IPS DF 6.9 (cell line): ENCODE measurements at regions not wholly inside any gene's neighbourhood (a gene's known extent, or its start where the extent isn't known, plus 50 kb on each side); places are given as distances from the start of the nearest gene placed in this dataset.

Source experiments
- DNase-seq: peaks from one replicate; pipeline ENCODE4 v3.0.0-alpha.2; 2013; ENCODE audit warnings: low read depth, low spot score
- H3K27ac ChIP-seq: one replicate; pipeline ENCODE4 v1.5.1; 2013; ENCODE audit warnings: low read length, control low read depth
- H3K27me3 ChIP-seq: 2 replicates; pipeline ENCODE4 v1.6.1; 2013; ENCODE audit warnings: mild to moderate bottlenecking, low read length; ENCODE audit not compliant: control insufficient read depth, insufficient read depth
- H3K36me3 ChIP-seq: 2 replicates; pipeline ENCODE4 v1.6.1; 2013; ENCODE audit warnings: low read length; ENCODE audit not compliant: control insufficient read depth, insufficient read depth
- H3K4me1 ChIP-seq: 2 replicates; pipeline ENCODE4 v1.6.1; 2013; ENCODE audit warnings: low read length; ENCODE audit not compliant: control insufficient read depth, insufficient read depth
- H3K4me3 ChIP-seq: 2 replicates; pipeline ENCODE4 v1.5.1; 2013; ENCODE audit warnings: mild to moderate bottlenecking, low read length
- H3K9me3 ChIP-seq: 2 replicates; pipeline ENCODE4 v1.6.1; 2013; ENCODE audit warnings: low read length, inconsistent platforms; ENCODE audit not compliant: control insufficient read depth, insufficient read depth
- WGBS: extraction: QIAGEN DNeasy Blood & Tissue Kit; methylation state at CpG from one replicate; pipeline ENCODE4 v1.1.7; 2013; ENCODE audit warnings: mixed read lengths, missing lambda C conversion rate; ENCODE audit not compliant: insufficient read length, insufficient coverage; 5-methylcytosine and 5-hydroxymethylcytosine counted together

GRCh38 chr2:52467189-52467588 is 1300.4 kb upstream of the CHAC2 start:
- Histone ChIP-seq H3K27ac (no peak overlapping the region), H3K9me3 (no peaks in the 10 kb centered on the region), H3K4me3 (no peak overlapping the region), H3K27me3 (no peaks in the 10 kb centered on the region), H3K4me1 (no peaks in the 10 kb centered on the region), H3K36me3 (no peaks in the 10 kb centered on the region)
- no CpG with 5 or more reads among the region's 2 CpGs for WGBS
- DNase-seq, result no peak

- Histone ChIP-seq H3K9me3 (no peaks in the 10 kb centered on the region), H3K4me1 (no peaks in the 10 kb centered on the region)
Measured at GRCh38 chr2:52465287-52465686, 1302.3 kb upstream of the CHAC2 start.

GRCh38 chr2:52463457-52463856 is 1304.1 kb upstream of the CHAC2 start:
- Histone ChIP-seq H3K4me3 (no peak overlapping the region), H3K36me3 (no peaks in the 10 kb centered on the region), H3K27ac (no peak overlapping the region), H3K4me1 (no peaks in the 10 kb centered on the region), H3K27me3 (no peaks in the 10 kb centered on the region), H3K9me3 (no peaks in the 10 kb centered on the region)
- WGBS, result no CpG with 5 or more reads among the region's 3 CpGs
- DNase-seq, result no peak

More at GRCh38 chr2:52465287-52465686, 1302.3 kb upstream of the CHAC2 start:
- no CpG with 5 or more reads among the region's 3 CpGs for WGBS
- Histone ChIP-seq H3K36me3 (no peaks in the 10 kb centered on the region), H3K27ac (no peak overlapping the region), H3K4me3 (no peak overlapping the region), H3K27me3 (no peaks in the 10 kb centered on the region)
- DNase-seq, result no peak

- Histone ChIP-seq H3K4me1 (no peaks in the 10 kb centered on the region), H3K27me3 (no peaks in the 10 kb centered on the region), H3K36me3 (no peaks in the 10 kb centered on the region), H3K27ac (no peak overlapping the region), H3K9me3 (no peaks in the 10 kb centered on the region), H3K4me3 (no peak overlapping the region)
- no CpG with 5 or more reads among the region's 4 CpGs for WGBS
- DNase-seq, result no peak
Measured at GRCh38 chr2:52456561-52457377, 1310.8 kb upstream of the CHAC2 start.

- Histone ChIP-seq H3K9me3 (no peaks in the 10 kb centered on the region), H3K27ac (no peak overlapping the region), H3K4me1 (no peaks in the 10 kb centered on the region), H3K4me3 (no peak overlapping the region), H3K27me3 (no peaks in the 10 kb centered on the region), H3K36me3 (no peaks in the 10 kb centered on the region)
- DNase-seq, result no peak
Measured at GRCh38 chr2:52454962-52455361, 1312.6 kb upstream of the CHAC2 start.

- H3K4me3 ChIP-seq, result no peak overlapping the region
Measured at GRCh38 chr2:52452201-52452600, 1315.4 kb upstream of the CHAC2 start.

GRCh38 chr2:52445686-52446085 is 1321.9 kb upstream of the CHAC2 start:
- no peaks in the 10 kb centered on the region for H3K9me3 ChIP-seq
- H3K36me3 ChIP-seq, result no peaks in the 10 kb centered on the region
- DNase-seq, result no peak
- no peak overlapping the region for H3K27ac ChIP-seq
- no peaks in the 10 kb centered on the region for H3K27me3 ChIP-seq
- no peaks in the 10 kb centered on the region for H3K4me1 ChIP-seq
- H3K4me3 ChIP-seq, result no peak overlapping the region

More at GRCh38 chr2:52452201-52452600, 1315.4 kb upstream of the CHAC2 start:
- Histone ChIP-seq H3K27me3 (no peaks in the 10 kb centered on the region), H3K36me3 (no peaks in the 10 kb centered on the region), H3K4me1 (no peaks in the 10 kb centered on the region), H3K27ac (no peak overlapping the region), H3K9me3 (no peaks in the 10 kb centered on the region)
- no peak for DNase-seq
- 100% methylated on average over 1 of the region's 4 CpGs for WGBS

- no peaks in the 10 kb centered on the region for H3K27me3 ChIP-seq
- no CpG with 5 or more reads among the region's 12 CpGs for WGBS
- H3K9me3 ChIP-seq, result no peaks in the 10 kb centered on the region
- no peaks in the 10 kb centered on the region for H3K4me1 ChIP-seq
- DNase-seq, result no peak
- H3K36me3 ChIP-seq, result no peaks in the 10 kb centered on the region
- no peak overlapping the region for H3K4me3 ChIP-seq
- no peak overlapping the region for H3K27ac ChIP-seq
Measured at GRCh38 chr2:52431352-52431760, 1336.2 kb upstream of the CHAC2 start.

GRCh38 chr2:52429740-52430139 is 1337.9 kb upstream of the CHAC2 start:
- no peaks in the 10 kb centered on the region for H3K4me1 ChIP-seq
- no peak overlapping the region for H3K4me3 ChIP-seq
- no CpG with 5 or more reads among the region's 3 CpGs for WGBS
- no peaks in the 10 kb centered on the region for H3K36me3 ChIP-seq
- DNase-seq, result no peak
- no peak overlapping the region for H3K27ac ChIP-seq
- H3K27me3 ChIP-seq, result no peaks in the 10 kb centered on the region
- H3K9me3 ChIP-seq, result no peaks in the 10 kb centered on the region

- H3K9me3 ChIP-seq, result no peaks in the 10 kb centered on the region
- WGBS, result no CpG with 5 or more reads among the region's 2 CpGs
- H3K27ac ChIP-seq, result no peak overlapping the region
- no peaks in the 10 kb centered on the region for H3K4me1 ChIP-seq
- no peaks in the 10 kb centered on the region for H3K27me3 ChIP-seq
- DNase-seq, result no peak
- H3K36me3 ChIP-seq, result no peaks in the 10 kb centered on the region
- H3K4me3 ChIP-seq, result no peak overlapping the region
Measured at GRCh38 chr2:52429171-52429570, 1338.4 kb upstream of the CHAC2 start.

- WGBS, result no CpG with 5 or more reads among the region's 2 CpGs
- Histone ChIP-seq H3K36me3 (no peaks in the 10 kb centered on the region), H3K4me3 (no peak overlapping the region), H3K27me3 (no peaks in the 10 kb centered on the region), H3K4me1 (no peaks in the 10 kb centered on the region), H3K27ac (no peak overlapping the region), H3K9me3 (no peaks in the 10 kb centered on the region)
- no peak for DNase-seq
Measured at GRCh38 chr2:52428224-52428623, 1339.4 kb upstream of the CHAC2 start.
